ENCODE measurements at regions not wholly inside any gene's neighbourhood (a gene's known extent, or its start where the extent isn't known, plus 50 kb on each side); places are given as distances from the start of the nearest gene placed in this dataset.

- H3K4me1 ChIP-seq (replicated peaks in 1 of 2), result no peaks in the 10 kb centered on the region
- H3K4me3 ChIP-seq, result no peak overlapping the region
- ATAC-seq (replicated peaks in 6 of 8), result no peak
- WGBS, 10 experiments, result 57 to 94% (median 82%) methylated on average over 2 to 6 of the region's 7 CpGs
- no peak overlapping the region for H3K27ac ChIP-seq
- in situ Hi-C loops (cut with MboI; ENCODE audit: low pct_unique_long_range_greater_than_20kb in 2 of 9, low sequenced_read_pairs in 9 of 9, unreplicated experiment in 9 of 9), result no loop called here
Measured at GRCh38 chr3:155001289-155002010, 78.7 kb upstream of the MME start.

GRCh38 chr3:154992655-154993054 is 87.5 kb upstream of the MME start:
- no peak for ATAC-seq (replicated peaks in 6 of 8)
- in situ Hi-C loops (cut with MboI; ENCODE audit: low pct_unique_long_range_greater_than_20kb in 2 of 9, low sequenced_read_pairs in 9 of 9, unreplicated experiment in 9 of 9), result no loop called here
- Histone ChIP-seq H3K4me1 (replicated peaks in 1 of 2) (no peaks in the 10 kb centered on the region), H3K27ac (no peak overlapping the region), H3K4me3 (no peak overlapping the region)

- Histone ChIP-seq H3K4me1 (replicated peaks in 1 of 2) (no peaks in the 10 kb centered on the region), H3K27ac (no peak overlapping the region), H3K4me3 (no peak overlapping the region)
- ATAC-seq (replicated peaks in 6 of 8), result no peak
- in situ Hi-C loops (cut with MboI; ENCODE audit: low pct_unique_long_range_greater_than_20kb in 2 of 9, low sequenced_read_pairs in 9 of 9, unreplicated experiment in 9 of 9), result no loop called here
Measured at GRCh38 chr3:154990543-154990942, 89.6 kb upstream of the MME start.

- in situ Hi-C loops (cut with MboI; ENCODE audit: low pct_unique_long_range_greater_than_20kb in 2 of 9, low sequenced_read_pairs in 9 of 9, unreplicated experiment in 9 of 9), result no loop called here
- H3K4me1 ChIP-seq (replicated peaks in 1 of 2), result no peaks in the 10 kb centered on the region
- 38 to 67% (median 50%) methylated on average over 1 of the region's 1 CpG; no CpG with 5 or more reads in 6 of the 10 experiments for WGBS, 10 experiments
- ATAC-seq (replicated peaks in 6 of 8), result no peak
- no peak overlapping the region for H3K4me3 ChIP-seq
- H3K27ac ChIP-seq, result no peak overlapping the region
Measured at GRCh38 chr3:154987846-154988245, 92.3 kb upstream of the MME start.

GRCh38 chr3:154981664-154982063 is 98.5 kb upstream of the MME start:
- in situ Hi-C loops (cut with MboI; ENCODE audit: low pct_unique_long_range_greater_than_20kb in 2 of 9, low sequenced_read_pairs in 9 of 9, unreplicated experiment in 9 of 9), result no loop called here
- WGBS, 10 experiments, result 0 to 78% (median 39%) methylated on average over 1 of the region's 1 CpG; no CpG with 5 or more reads in 4 of the 10 experiments
- no peak overlapping the region for H3K27ac ChIP-seq
- no peak for ATAC-seq (replicated peaks in 6 of 8)
- no peak overlapping the region for H3K4me3 ChIP-seq
- peaks cover 0 to 7% of the 10 kb centered on the region in 2 donors for H3K4me1 ChIP-seq (replicated peaks in 1 of 2)

- ATAC-seq (replicated peaks in 6 of 8), result peak in 1 of 8 experiments; percentile 45
- Histone ChIP-seq H3K4me3 (no peak overlapping the region), H3K27ac (no peak overlapping the region), H3K4me1 (replicated peaks in 1 of 2) (peaks cover 0 to 7% of the 10 kb centered on the region in 2 donors)
- in situ Hi-C loops (cut with MboI; ENCODE audit: low pct_unique_long_range_greater_than_20kb in 2 of 9, low sequenced_read_pairs in 9 of 9, unreplicated experiment in 9 of 9), result no loop called here
Measured at GRCh38 chr3:154981201-154981600, 98.9 kb upstream of the MME start.

- no peak overlapping the region for H3K4me3 ChIP-seq
- H3K4me1 ChIP-seq (replicated peaks in 1 of 2), result peaks cover 0 to 7% of the 10 kb centered on the region in 2 donors
- in situ Hi-C loops (cut with MboI; ENCODE audit: low pct_unique_long_range_greater_than_20kb in 2 of 9, low sequenced_read_pairs in 9 of 9, unreplicated experiment in 9 of 9), result no loop called here
- ATAC-seq (replicated peaks in 6 of 8), result no peak
- no peak overlapping the region for H3K27ac ChIP-seq
- 60 to 100% (median 92%) methylated on average over 1 to 5 of the region's 5 CpGs for WGBS, 10 experiments
Measured at GRCh38 chr3:154979331-154979730, 100.8 kb upstream of the MME start.

GRCh38 chr3:154977666-154978065 is 102.5 kb upstream of the MME start:
- H3K4me1 ChIP-seq (replicated peaks in 1 of 2), result peaks cover 0 to 6% of the 10 kb centered on the region in 2 donors
- no peak overlapping the region for H3K27ac ChIP-seq
- ATAC-seq (replicated peaks in 6 of 8), result no peak
- in situ Hi-C loops (cut with MboI; ENCODE audit: low pct_unique_long_range_greater_than_20kb in 2 of 9, low sequenced_read_pairs in 9 of 9, unreplicated experiment in 9 of 9), result no loop called here
- H3K4me3 ChIP-seq, result no peak overlapping the region
- 0 to 100% (median 14%) methylated on average over 1 of the region's 1 CpG; no CpG with 5 or more reads in 4 of the 10 experiments for WGBS, 10 experiments

GRCh38 chr3:154976072-154976983 is 103.8 kb upstream of the MME start:
- no peak overlapping the region for H3K4me3 ChIP-seq
- no peak overlapping the region for H3K27ac ChIP-seq
- in situ Hi-C loops (cut with MboI; ENCODE audit: low pct_unique_long_range_greater_than_20kb in 2 of 9, low sequenced_read_pairs in 9 of 9, unreplicated experiment in 9 of 9), result no loop called here
- H3K4me1 ChIP-seq (replicated peaks in 1 of 2), result no peaks in the 10 kb centered on the region
- ATAC-seq (replicated peaks in 6 of 8), result no peak
- WGBS, 10 experiments, result 73 to 100% (median 88%) methylated on average over 1 to 5 of the region's 5 CpGs

- in situ Hi-C loops (cut with MboI; ENCODE audit: low pct_unique_long_range_greater_than_20kb in 2 of 9, low sequenced_read_pairs in 9 of 9, unreplicated experiment in 9 of 9), result loop anchor here in 2 of 9 experiments (25.0 kb wide), 1 partner anchor 338 kb away; no protein-coding TSS in a partner anchor
- 50 to 100% (median 94%) methylated on average over 1 to 3 of the region's 3 CpGs for WGBS, 10 experiments
- H3K4me3 ChIP-seq, result no peak overlapping the region
- ATAC-seq (replicated peaks in 6 of 8), result no peak
- no peaks in the 10 kb centered on the region for H3K4me1 ChIP-seq (replicated peaks in 1 of 2)
- H3K27ac ChIP-seq, result no peak overlapping the region
Measured at GRCh38 chr3:154973851-154974250, 106.3 kb upstream of the MME start.

GRCh38 chr3:154972951-154973350 is 107.2 kb upstream of the MME start:
- no peak overlapping the region for H3K4me3 ChIP-seq
- no peaks in the 10 kb centered on the region for H3K4me1 ChIP-seq (replicated peaks in 1 of 2)
- no peak for ATAC-seq (replicated peaks in 6 of 8)
- in situ Hi-C loops (cut with MboI; ENCODE audit: low pct_unique_long_range_greater_than_20kb in 2 of 9, low sequenced_read_pairs in 9 of 9, unreplicated experiment in 9 of 9), result loop anchor here in 2 of 9 experiments (25.0 kb wide), 1 partner anchor 339 kb away; no protein-coding TSS in a partner anchor
- WGBS, 10 experiments, result 60 to 100% (median 77%) methylated on average over 1 of the region's 1 CpG; no CpG with 5 or more reads in 6 of the 10 experiments
- no peak overlapping the region for H3K27ac ChIP-seq

- Histone ChIP-seq H3K4me1 (replicated peaks in 1 of 2) (no peaks in the 10 kb centered on the region), H3K4me3 (no peak overlapping the region), H3K27ac (no peak overlapping the region)
- ATAC-seq (replicated peaks in 6 of 8), result peak in 1 of 8 experiments; percentile 16
- in situ Hi-C loops (cut with MboI; ENCODE audit: low pct_unique_long_range_greater_than_20kb in 2 of 9, low sequenced_read_pairs in 9 of 9, unreplicated experiment in 9 of 9), result loop anchor here in 2 of 9 experiments (25.0 kb wide), 1 partner anchor 340 kb away; no protein-coding TSS in a partner anchor
- 13 to 100% (median 52%) methylated on average over 2 of the region's 2 CpGs; no CpG with 5 or more reads in 2 of the 10 experiments for WGBS, 10 experiments
Measured at GRCh38 chr3:154971771-154972326, 108.3 kb upstream of the MME start.

GRCh38 chr3:154971341-154971740 is 108.8 kb upstream of the MME start:
- Histone ChIP-seq H3K4me3 (no peak overlapping the region), H3K27ac (no peak overlapping the region), H3K4me1 (replicated peaks in 1 of 2) (no peaks in the 10 kb centered on the region)
- ATAC-seq (replicated peaks in 6 of 8), result peak in 2 of 8 experiments; percentile 44 to 56
- in situ Hi-C loops (cut with MboI; ENCODE audit: low pct_unique_long_range_greater_than_20kb in 2 of 9, low sequenced_read_pairs in 9 of 9, unreplicated experiment in 9 of 9), result loop anchor here in 2 of 9 experiments (25.0 kb wide), 1 partner anchor 341 kb away; no protein-coding TSS in a partner anchor
- 2 to 96% (median 89%) methylated on average over 3 to 7 of the region's 7 CpGs for WGBS, 10 experiments
